ENCODE measurements at regions not wholly inside any gene's neighbourhood (a gene's known extent, or its start where the extent isn't known, plus 50 kb on each side); places are given as distances from the start of the nearest gene placed in this dataset.

DNA sequence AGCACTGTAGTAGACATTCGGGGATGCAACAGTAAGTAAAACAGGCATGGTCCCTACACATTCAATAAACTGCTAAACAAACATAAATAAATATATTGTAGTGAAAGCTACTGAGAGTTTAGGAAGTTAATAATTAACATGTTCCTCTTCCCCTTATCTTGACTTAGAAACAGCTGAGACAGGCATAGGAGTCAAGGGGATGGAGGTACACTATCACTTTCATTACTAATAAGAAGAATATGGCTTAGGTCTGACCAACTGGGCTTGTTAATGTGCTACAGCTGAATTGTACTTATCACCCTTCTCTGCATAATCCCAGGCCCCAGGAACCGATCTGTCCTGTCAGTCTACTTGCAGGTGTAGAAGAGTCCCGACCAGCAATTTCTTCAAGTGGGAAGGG, 116.3 kb upstream of the DAZL start:
- H3K4me3 ChIP-seq (ENCODE audit: low read depth, low read length) = no peak overlapping the region
- CTCF ChIA-PET = interaction anchor here (0.6 to 0.9 kb wide), 2 partner anchors 31 to 33 kb away, joined by 3 read pairs; no protein-coding TSS in a partner anchor
- H3K27me3 ChIP-seq (ENCODE audit: control insufficient read depth, insufficient read depth, low read length) = no peaks in the 10 kb centered on the region
- TF ChIP-seq, protein P1, sequence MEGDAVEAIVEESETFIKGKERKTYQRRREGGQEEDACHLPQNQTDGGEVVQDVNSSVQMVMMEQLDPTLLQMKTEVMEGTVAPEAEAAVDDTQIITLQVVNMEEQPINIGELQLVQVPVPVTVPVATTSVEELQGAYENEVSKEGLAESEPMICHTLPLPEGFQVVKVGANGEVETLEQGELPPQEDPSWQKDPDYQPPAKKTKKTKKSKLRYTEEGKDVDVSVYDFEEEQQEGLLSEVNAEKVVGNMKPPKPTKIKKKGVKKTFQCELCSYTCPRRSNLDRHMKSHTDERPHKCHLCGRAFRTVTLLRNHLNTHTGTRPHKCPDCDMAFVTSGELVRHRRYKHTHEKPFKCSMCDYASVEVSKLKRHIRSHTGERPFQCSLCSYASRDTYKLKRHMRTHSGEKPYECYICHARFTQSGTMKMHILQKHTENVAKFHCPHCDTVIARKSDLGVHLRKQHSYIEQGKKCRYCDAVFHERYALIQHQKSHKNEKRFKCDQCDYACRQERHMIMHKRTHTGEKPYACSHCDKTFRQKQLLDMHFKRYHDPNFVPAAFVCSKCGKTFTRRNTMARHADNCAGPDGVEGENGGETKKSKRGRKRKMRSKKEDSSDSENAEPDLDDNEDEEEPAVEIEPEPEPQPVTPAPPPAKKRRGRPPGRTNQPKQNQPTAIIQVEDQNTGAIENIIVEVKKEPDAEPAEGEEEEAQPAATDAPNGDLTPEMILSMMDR (IDR thresholded peaks at IDR 0.05; ENCODE audit: insufficient read depth, low read depth, low read length) = no peak
- DNase-seq (ENCODE audit: low read depth) = no peak
- no peaks in the 10 kb centered on the region for H3K36me3 ChIP-seq (ENCODE audit: control insufficient read depth, insufficient read depth, low read length)
- POLR2A ChIA-PET = no interaction called here

DNA sequence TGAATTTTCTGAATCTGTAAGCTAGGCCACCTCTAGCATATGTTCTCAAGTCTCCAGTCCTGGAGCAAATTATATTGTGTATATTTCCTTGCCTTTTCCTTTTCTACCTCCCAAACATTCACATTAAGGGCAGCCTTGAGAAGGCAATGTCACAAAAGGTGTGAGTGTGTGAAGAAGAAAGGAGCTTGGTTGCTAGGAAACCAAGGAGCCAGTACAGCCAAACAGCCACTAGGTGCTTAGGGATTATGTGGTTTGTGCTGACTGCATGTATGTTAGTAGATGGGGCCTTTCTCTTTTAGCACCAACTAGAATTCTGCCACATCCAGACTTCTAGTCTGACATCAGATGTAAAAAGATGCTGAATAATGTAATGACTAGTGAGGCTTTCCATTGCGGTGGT, 118.8 kb upstream of the DAZL start:
- no peaks in the 10 kb centered on the region for H3K36me3 ChIP-seq (ENCODE audit: control insufficient read depth, insufficient read depth, low read length)
- DNase-seq (ENCODE audit: low read depth) = no peak
- TF ChIP-seq, protein P1 (IDR thresholded peaks at IDR 0.05; ENCODE audit: insufficient read depth, low read depth, low read length) = 0 out of 2 replicates have a peak, but pooled peaks have one; percentile 9
- no peaks in the 10 kb centered on the region for H3K27me3 ChIP-seq (ENCODE audit: control insufficient read depth, insufficient read depth, low read length)
- POLR2A ChIA-PET = no interaction called here
- H3K4me3 ChIP-seq (ENCODE audit: low read depth, low read length) = no peak overlapping the region
- CTCF ChIA-PET = no interaction called here

GRCh38 chr3:16724487-16724886, 119.3 kb upstream of the DAZL start:
- ChIA-PET CTCF (interaction anchor here (1.8 kb wide), 1 partner anchor 8 kb away, joined by 6 read pairs; no protein-coding TSS in a partner anchor), POLR2A (no interaction called here)
- no peaks in the 10 kb centered on the region for H3K36me3 ChIP-seq (ENCODE audit: control insufficient read depth, insufficient read depth, low read length)
- TF ChIP-seq, protein P1 (IDR thresholded peaks at IDR 0.05; ENCODE audit: insufficient read depth, low read depth, low read length) = no peak
- H3K4me3 ChIP-seq (ENCODE audit: low read depth, low read length) = no peak overlapping the region
- no peaks in the 10 kb centered on the region for H3K27me3 ChIP-seq (ENCODE audit: control insufficient read depth, insufficient read depth, low read length)
- no peak for DNase-seq (ENCODE audit: low read depth)

DNA sequence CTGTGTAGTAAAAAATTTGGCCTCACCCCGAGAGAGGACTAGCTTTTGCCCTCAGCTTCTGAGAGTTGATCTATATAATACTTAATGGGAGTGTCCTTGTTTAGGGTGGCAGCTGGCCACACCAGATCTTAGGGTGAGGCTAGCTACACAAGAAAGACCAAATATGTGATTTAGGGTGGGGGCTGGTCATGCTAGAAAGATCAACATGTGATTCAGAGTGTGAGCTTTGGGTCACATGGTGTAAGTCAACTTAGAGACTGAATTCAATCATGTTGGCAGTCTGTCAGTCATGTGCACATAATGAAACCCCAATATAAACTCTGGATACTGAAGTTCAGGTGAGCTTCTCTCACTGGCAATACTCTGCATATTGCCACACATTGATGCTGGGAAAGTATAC, 120.7 kb upstream of the DAZL start:
- POLR2A ChIA-PET = no interaction called here
- no peak for DNase-seq (ENCODE audit: low read depth)
- Histone ChIP-seq H3K27me3 (ENCODE audit: control insufficient read depth, insufficient read depth, low read length) (no peaks in the 10 kb centered on the region), H3K4me3 (ENCODE audit: low read depth, low read length) (no peak overlapping the region), H3K36me3 (ENCODE audit: control insufficient read depth, insufficient read depth, low read length) (no peaks in the 10 kb centered on the region)
- TF ChIP-seq, protein P1 (IDR thresholded peaks at IDR 0.05; ENCODE audit: insufficient read depth, low read depth, low read length) = no peak
- CTCF ChIA-PET = interaction anchor here (0.8 to 1.8 kb wide), 2 partner anchors 9 to 10 kb away, joined by 3 to 6 read pairs; no protein-coding TSS in a partner anchor

DNA sequence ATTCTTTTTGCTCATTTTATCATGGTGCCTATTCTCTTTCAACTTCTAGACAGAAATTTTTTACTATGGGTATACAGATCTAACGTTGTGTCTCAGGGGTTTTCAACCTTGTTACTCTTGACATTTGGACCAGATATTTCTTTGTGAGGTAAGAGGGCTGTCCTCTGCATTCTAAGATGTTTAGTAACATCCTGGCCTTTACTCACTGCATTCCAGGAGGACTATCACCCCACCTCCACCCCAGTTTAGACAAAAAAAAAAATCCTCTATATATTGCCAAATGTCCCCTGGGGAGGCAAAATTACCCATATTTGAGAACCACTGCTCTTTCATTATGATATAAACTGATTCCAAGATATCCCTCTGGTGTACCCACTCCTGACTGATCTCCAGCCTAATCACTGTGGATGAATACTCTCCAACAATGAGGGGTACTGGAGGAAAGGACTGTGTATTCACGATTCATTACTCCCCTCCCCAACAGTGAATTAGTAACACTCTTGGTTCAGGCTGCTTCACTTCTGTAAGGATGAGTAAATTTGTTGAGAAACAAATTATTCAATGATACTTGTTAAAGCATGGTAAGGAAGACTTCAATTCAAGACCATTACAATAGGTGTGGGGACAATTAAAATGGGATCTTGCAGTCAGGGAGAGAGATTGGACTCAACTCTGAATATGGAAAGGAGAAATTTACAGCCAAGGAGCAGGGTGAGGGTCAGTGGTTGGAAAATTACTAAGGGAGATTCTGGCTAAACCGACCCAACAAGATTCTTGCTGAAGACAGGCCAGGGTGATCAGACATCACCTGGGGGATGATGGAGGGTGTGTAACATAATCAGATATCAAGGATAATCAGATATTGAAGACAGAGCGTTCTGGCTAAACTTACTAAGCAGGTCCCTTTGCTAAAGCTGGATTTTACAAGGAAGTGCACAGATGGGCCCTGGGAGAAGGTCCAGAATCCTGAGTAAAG, 123.8 kb upstream of the DAZL start:
- Histone ChIP-seq H3K27me3 (ENCODE audit: control insufficient read depth, insufficient read depth, low read length) (no peaks in the 10 kb centered on the region), H3K4me3 (ENCODE audit: low read depth, low read length) (no peak overlapping the region), H3K36me3 (ENCODE audit: control insufficient read depth, insufficient read depth, low read length) (no peaks in the 10 kb centered on the region)
- ChIA-PET POLR2A (no interaction called here), CTCF (no interaction called here)
- peak; percentile 16 for DNase-seq (ENCODE audit: low read depth)
- TF ChIP-seq, protein P1 (IDR thresholded peaks at IDR 0.05; ENCODE audit: insufficient read depth, low read depth, low read length) = no peak
